ENCODE measurements at regions not wholly inside any gene's neighbourhood (a gene's known extent, or its start where the extent isn't known, plus 50 kb on each side); places are given as distances from the start of the nearest gene placed in this dataset.

- TF ChIP-seq YY1 (IDR thresholded peaks at IDR 0.05; ENCODE audit: insufficient read depth, insufficient read length), result no peak
- TF ChIP-seq SUZ12 (IDR thresholded peaks at IDR 0.05; ENCODE audit: extremely low read depth, insufficient read depth, insufficient read length), result no peak
- TF ChIP-seq ZNF274 (IDR thresholded peaks at IDR 0.05; ENCODE audit: low read depth, low read length), result no peak
Measured at GRCh38 chrX:118189628-118190027, 73.0 kb upstream of the KLHL13 start.
